ENCODE measurements at regions not wholly inside any gene's neighbourhood (a gene's known extent, or its start where the extent isn't known, plus 50 kb on each side); places are given as distances from the start of the nearest gene placed in this dataset.
"Not testable (repeated sequence)": the region's sequence is repeated elsewhere in the genome, so short reads cannot be mapped to it uniquely, and the experiment has no call there.

- FAIRE-seq (no peak), DNase-seq (ENCODE audit: insufficient read length, low spot score) (no peak)
Observed at GRCh38 chr11:27227736-27228135, 135.3 kb downstream of the CCDC34 start.

GRCh38 chr11:27219487-27220039 lies 143.5 kb downstream of the CCDC34 start:
- not testable (repeated sequence) for FAIRE-seq; DNase-seq (ENCODE audit: insufficient read length, low spot score)

More at GRCh38 chr11:27227736-27228135, 135.3 kb downstream of the CCDC34 start:
- no peak for TF ChIP-seq CTCF (IDR thresholded peaks at IDR 0.05; ENCODE audit: insufficient read depth, missing control alignments)

GRCh38 chr11:27218421-27219038 lies 144.5 kb downstream of the CCDC34 start:
- DNase-seq (ENCODE audit: insufficient read length, low spot score) = no peak
- FAIRE-seq = no peak
- no peak for TF ChIP-seq CTCF (IDR thresholded peaks at IDR 0.05; ENCODE audit: insufficient read depth, missing control alignments)

- FAIRE-seq (no peak), DNase-seq (ENCODE audit: insufficient read length, low spot score) (no peak)
- TF ChIP-seq CTCF (IDR thresholded peaks at IDR 0.05; ENCODE audit: insufficient read depth, missing control alignments) = no peak
Observed at GRCh38 chr11:27217948-27218420, 145.0 kb downstream of the CCDC34 start.

- FAIRE-seq (no peak), DNase-seq (ENCODE audit: insufficient read length, low spot score) (no peak)
- TF ChIP-seq CTCF (IDR thresholded peaks at IDR 0.05; ENCODE audit: insufficient read depth, missing control alignments) = no peak
Observed at GRCh38 chr11:27217496-27217895, 145.5 kb downstream of the CCDC34 start.

GRCh38 chr11:27216270-27217149 lies 146.5 kb downstream of the CCDC34 start:
- no peak for FAIRE-seq
- DNase-seq (ENCODE audit: insufficient read length, low spot score) = no peak
- TF ChIP-seq CTCF (IDR thresholded peaks at IDR 0.05; ENCODE audit: insufficient read depth, missing control alignments) = no peak

- no peak for FAIRE-seq
- TF ChIP-seq CTCF (IDR thresholded peaks at IDR 0.05; ENCODE audit: insufficient read depth, missing control alignments) = no peak
- no peak for DNase-seq (ENCODE audit: insufficient read length, low spot score)
Observed at GRCh38 chr11:27215471-27216269, 147.3 kb downstream of the CCDC34 start.

Measured in D721Med (cell line).